SK-N-MC (cell line): ENCODE measurements at regions not wholly inside any gene's neighbourhood (a gene's known extent, or its start where the extent isn't known, plus 50 kb on each side); places are given as distances from the start of the nearest gene placed in this dataset.
A peak's percentile ranks its signal among the peaks of the same experiment; 100 is the strongest.

Experiments
- DNase-seq: peaks from one replicate; pipeline ENCODE4 v3.0.0-alpha.2; 2011; ENCODE audit warnings: low read depth, low spot score
- H3K27ac ChIP-seq: fragments of 200-600 bp; sonication (generic); 2 replicates; pipeline ENCODE4 v1.5.1; 2016; ENCODE audit warnings: mixed run types
- H3K36me3 ChIP-seq: fragments of 200-600 bp; sonication (generic); 2 replicates; pipeline ENCODE4 v1.6.1; 2017; ENCODE audit warnings: antibody characterized with exemption, low read length, mixed read lengths; ENCODE audit not compliant: insufficient read depth
- H3K4me3 ChIP-seq: fragments of 200-600 bp; sonication (generic); 2 replicates; pipeline ENCODE4 v1.5.1; 2016
- H3K9ac ChIP-seq: fragments of 200-600 bp; sonication (generic); 2 replicates; pipeline ENCODE4 v1.8.0; 2017; ENCODE audit warnings: mixed run types, mixed read lengths; ENCODE audit not compliant: insufficient read length
- H3K9me3 ChIP-seq: fragments of 200-600 bp; sonication (generic); 2 replicates; pipeline ENCODE4 v1.6.1; 2017; ENCODE audit warnings: low read depth, mild to moderate bottlenecking, antibody characterized with exemption, low read length, moderate library complexity, mixed read lengths
- EZH2 ChIP-seq: fragments of 200-600 bp; sonication (generic); IDR thresholded peaks from one replicate; pipeline ENCODE4 v1.6.1; 2017; ENCODE audit warnings: antibody characterized with exemption
- FOXP2 ChIP-seq: optimal IDR thresholded peaks from 2 replicates; pipeline ENCODE3; 2011; ENCODE audit warnings: mild to moderate bottlenecking, moderate library complexity; ENCODE audit not compliant: insufficient read depth; ENCODE audit errors: extremely low read length, control extremely low read depth
- POLR2AphosphoS5 ChIP-seq: IDR thresholded peaks from 2 replicates; pipeline ENCODE4 v1.6.1; 2012; ENCODE audit warnings: mild to moderate bottlenecking, low read depth, low read length, borderline replicate concordance

- Histone ChIP-seq H3K9me3 (no peaks in the 10 kb centered on the region), H3K36me3 (no peaks in the 10 kb centered on the region), H3K9ac (no peak overlapping the region), H3K4me3 (no peak overlapping the region), H3K27ac (peak overlapping the region; percentile 42)
- no peak for DNase-seq
- no peak for TF ChIP-seq POLR2AphosphoS5
- TF ChIP-seq FOXP2 = no peak
- TF ChIP-seq EZH2 = no peak
Observed at GRCh38 chr9:14434971-14435718, 121.2 kb upstream of the NFIB start.

DNA sequence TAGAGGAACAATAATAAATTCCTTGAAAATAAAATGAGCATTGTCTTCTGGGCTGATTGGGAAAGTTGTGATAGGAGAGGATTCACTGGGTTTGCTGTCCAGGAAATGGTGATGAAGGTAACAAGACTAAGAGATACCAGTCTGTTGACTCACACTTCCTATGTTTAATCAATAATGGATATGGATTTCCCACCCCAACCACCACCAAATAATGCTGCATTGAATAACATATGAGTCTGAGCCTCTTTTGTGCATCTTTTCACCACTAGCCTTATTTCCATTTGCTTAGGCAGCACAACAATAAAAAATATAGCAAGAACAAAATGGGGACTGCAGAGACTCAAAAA, 120.2 kb upstream of the NFIB start:
- H3K9me3 ChIP-seq = no peaks in the 10 kb centered on the region
- no peaks in the 10 kb centered on the region for H3K36me3 ChIP-seq
- DNase-seq = no peak
- H3K9ac ChIP-seq = peak overlapping the region; percentile 21
- TF ChIP-seq EZH2 = no peak
- TF ChIP-seq FOXP2 = no peak
- no peak for TF ChIP-seq POLR2AphosphoS5
- H3K27ac ChIP-seq = peak overlapping the region; percentile 64
- peak overlapping the region; percentile 46 for H3K4me3 ChIP-seq

DNA sequence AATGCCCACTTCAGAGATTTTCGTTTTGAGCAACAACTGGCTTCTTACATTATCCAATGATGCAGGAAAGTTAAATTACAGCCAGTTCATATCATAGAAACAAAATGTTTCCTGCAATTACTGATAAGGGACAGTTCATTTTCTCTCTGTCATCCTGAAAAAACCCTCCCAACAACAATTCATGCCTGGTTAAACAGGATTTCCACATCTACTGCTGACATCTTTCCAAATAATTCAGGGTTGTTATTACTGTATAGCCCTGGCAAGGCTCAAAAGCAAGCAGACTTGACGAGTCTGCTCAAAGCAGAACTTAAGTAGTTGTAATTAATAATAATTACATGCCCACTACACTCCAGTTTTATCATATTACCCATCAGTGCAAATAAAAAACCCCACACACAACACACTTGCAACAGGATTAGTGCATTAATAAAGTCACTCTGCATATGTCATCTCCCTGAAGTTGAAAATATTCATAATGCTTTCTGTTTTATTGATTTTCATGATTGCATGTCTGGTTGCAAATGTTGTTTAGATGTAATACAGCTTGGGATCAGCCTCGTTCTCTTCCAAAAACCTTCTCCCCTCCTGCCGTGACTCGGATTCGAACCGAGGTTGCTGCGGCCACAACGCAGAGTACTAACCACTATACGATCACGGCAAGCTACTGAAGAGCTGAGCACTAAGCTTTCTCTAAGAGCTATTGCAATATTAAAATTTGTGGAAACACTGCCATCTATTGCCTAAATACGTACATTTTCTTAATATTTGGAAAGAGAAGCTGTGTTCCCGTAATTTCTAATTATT, 119.6 kb upstream of the NFIB start:
- TF ChIP-seq EZH2 (no peak), POLR2AphosphoS5 (no peak), FOXP2 (no peak)
- Histone ChIP-seq H3K36me3 (no peaks in the 10 kb centered on the region), H3K27ac (no peak overlapping the region), H3K9me3 (no peaks in the 10 kb centered on the region), H3K4me3 (peak overlapping the region; percentile 46), H3K9ac (peak overlapping the region; percentile 21)
- peak; percentile 78 for DNase-seq

DNA sequence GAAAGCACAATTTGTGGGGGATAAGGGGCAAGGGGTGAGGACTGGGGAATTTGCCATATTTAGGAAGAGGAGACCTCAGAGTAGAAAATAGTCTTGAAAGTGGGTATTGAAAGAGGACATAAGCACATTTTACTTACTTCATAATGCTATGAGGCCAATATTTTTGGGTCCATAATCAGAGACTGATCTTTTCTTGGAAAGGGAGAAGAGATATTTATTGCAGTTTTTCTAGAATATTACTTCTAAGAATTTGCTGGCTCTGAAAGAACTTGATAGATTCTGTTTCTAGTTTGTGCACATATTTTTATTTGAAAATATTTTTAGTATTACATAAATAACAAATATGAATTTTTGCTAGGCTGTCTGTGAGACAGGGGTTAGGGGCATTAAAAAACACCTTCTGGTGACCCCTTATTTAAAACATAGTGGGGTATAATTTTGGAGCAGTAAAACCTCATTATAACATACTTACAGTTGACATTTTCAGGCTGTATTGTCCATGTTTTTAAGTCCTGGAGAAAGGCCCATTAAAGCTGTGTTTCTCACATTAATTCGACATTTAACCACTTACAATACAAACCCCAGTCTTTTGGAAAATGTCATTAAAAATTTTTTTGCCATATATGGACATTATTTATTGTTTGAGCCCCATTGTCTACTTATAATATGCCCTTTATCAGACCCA, 118.9 kb upstream of the NFIB start:
- Histone ChIP-seq H3K9me3 (no peaks in the 10 kb centered on the region), H3K27ac (no peak overlapping the region), H3K9ac (no peak overlapping the region), H3K36me3 (no peaks in the 10 kb centered on the region), H3K4me3 (no peak overlapping the region; the same call in 1 of the 2 replicates)
- TF ChIP-seq POLR2AphosphoS5 (no peak), FOXP2 (no peak), EZH2 (no peak)
- DNase-seq = no peak

DNA sequence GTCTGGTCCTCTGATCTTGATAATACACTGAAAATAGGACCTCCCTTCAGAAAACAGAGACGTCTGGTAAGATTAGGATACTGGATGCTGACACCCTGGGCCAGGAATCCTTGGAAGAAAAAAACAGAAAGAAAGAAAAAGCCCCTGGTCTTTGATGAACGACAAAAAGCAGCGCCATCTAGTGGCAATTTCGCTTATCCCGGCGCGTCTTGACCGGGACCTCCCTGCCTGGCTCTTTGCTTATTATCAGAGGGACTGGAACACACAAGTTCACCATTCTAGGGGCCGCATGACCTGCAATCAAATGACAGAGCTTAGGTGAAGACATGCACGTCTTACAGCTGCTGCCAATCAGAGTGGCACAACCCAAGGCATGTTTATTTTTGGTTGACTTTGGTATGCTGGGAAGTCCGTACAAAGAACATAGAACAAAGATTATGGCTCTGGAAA, 114.9 kb upstream of the NFIB start:
- H3K27ac ChIP-seq = no peak overlapping the region
- DNase-seq = no peak
- no peak overlapping the region for H3K9ac ChIP-seq
- TF ChIP-seq FOXP2 (no peak), POLR2AphosphoS5 (no peak), EZH2 (no peak)
- H3K9me3 ChIP-seq = no peaks in the 10 kb centered on the region
- no peak overlapping the region for H3K4me3 ChIP-seq
- H3K36me3 ChIP-seq = no peaks in the 10 kb centered on the region

DNA sequence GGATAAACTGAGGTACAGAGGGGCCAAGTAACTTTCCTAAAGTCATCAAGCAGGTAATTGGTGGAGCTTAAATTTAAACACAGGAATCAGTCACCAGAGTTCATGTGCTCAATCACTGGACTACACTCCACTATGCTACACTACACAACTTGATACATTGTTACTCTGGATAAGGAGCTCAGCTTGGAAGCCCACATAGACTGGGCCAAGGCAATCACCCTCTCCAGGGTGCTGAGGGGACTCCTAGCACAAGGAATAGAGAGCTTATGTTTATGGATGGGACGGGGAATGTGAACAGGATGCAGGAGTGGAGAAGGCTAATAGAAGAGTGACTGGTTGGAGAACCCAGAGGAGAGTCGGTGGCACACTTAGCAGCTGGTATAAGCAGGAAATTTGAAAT, 113.5 kb upstream of the NFIB start:
- TF ChIP-seq FOXP2 = no peak
- TF ChIP-seq POLR2AphosphoS5 = no peak
- no peak for TF ChIP-seq EZH2
- no peak for DNase-seq
- no peak overlapping the region for H3K4me3 ChIP-seq

DNA sequence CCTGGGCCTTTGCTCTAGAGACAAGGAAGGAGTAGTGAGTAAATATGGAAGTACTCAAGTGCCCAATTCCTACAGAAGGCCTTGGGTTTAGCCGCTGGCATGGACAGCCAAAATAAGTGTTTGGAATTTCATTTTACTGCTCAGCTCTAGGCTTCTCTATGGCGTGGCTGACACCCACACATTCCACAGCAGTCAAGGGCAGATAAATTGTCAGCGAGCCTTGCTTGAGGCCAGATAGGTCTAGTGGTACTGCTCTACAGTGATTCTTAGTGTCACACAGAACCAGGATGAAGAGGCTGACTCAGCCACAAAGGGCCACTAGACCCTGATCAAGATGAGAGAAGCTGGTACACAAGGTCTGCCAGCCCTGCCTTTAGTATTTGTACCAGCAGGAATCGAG, 111.0 kb upstream of the NFIB start:
- DNase-seq = no peak
- TF ChIP-seq POLR2AphosphoS5 (no peak), EZH2 (no peak), FOXP2 (no peak)
- H3K27ac ChIP-seq = no peak overlapping the region
- no peak overlapping the region for H3K9ac ChIP-seq
- no peaks in the 10 kb centered on the region for H3K9me3 ChIP-seq
- H3K4me3 ChIP-seq = no peak overlapping the region
- H3K36me3 ChIP-seq = no peaks in the 10 kb centered on the region

More for the DNA sequence above, 113.5 kb upstream of the NFIB start:
- H3K36me3 ChIP-seq = no peaks in the 10 kb centered on the region
- no peaks in the 10 kb centered on the region for H3K9me3 ChIP-seq
- H3K27ac ChIP-seq = no peak overlapping the region
- no peak overlapping the region for H3K9ac ChIP-seq

- no peak overlapping the region for H3K9ac ChIP-seq
- no peak for DNase-seq
- no peak overlapping the region for H3K27ac ChIP-seq
- no peaks in the 10 kb centered on the region for H3K36me3 ChIP-seq
- no peak overlapping the region for H3K4me3 ChIP-seq
- H3K9me3 ChIP-seq = no peaks in the 10 kb centered on the region
- TF ChIP-seq POLR2AphosphoS5 (no peak), EZH2 (no peak), FOXP2 (no peak)
Observed at GRCh38 chr9:14424289-14424688, 110.3 kb upstream of the NFIB start.
